A673 (cell line): ENCODE measurements at regions not wholly inside any gene's neighbourhood (a gene's known extent, or its start where the extent isn't known, plus 50 kb on each side); places are given as distances from the start of the nearest gene placed in this dataset.

Experiments
- BruUV-seq: library from RNA; stranded (reverse); fragments of 400-500 nt; replicated peaks from 2 replicates; lab custom pipeline; 2021; lab: Mats Ljungman, UMichigan
- CTCF ChIA-PET: fragments of 300-600 bp; sonication (Branson Sonifier 250); formaldehyde crosslinking; loops from one replicate; lab custom pipeline; 2022; ENCODE audit warnings: antibody characterized with exemption; lab: Charles Lee
- POLR2A ChIA-PET: fragments of 300-600 bp; sonication (Branson Sonifier 250); formaldehyde crosslinking; loops from one replicate; lab custom pipeline; 2022; ENCODE audit warnings: antibody characterized with exemption; ENCODE audit not compliant: low non-redundant PET; lab: Charles Lee
- DNase-seq: peaks from one replicate; pipeline ENCODE4 v3.0.0-alpha.2; 2015; ENCODE audit warnings: low spot score
- H3K27ac ChIP-seq: fragments of 200-600 bp; sonication (generic); 2 replicates; pipeline ENCODE4 v1.5.1; 2016; ENCODE audit warnings: mixed run types, low read depth, mild to moderate bottlenecking, mixed read lengths, antibody characterized with exemption, low read length; ENCODE audit not compliant: poor library complexity, severe bottlenecking
- H3K27me3 ChIP-seq: fragments of 200-600 bp; sonication (generic); replicated peaks from 2 replicates; pipeline ENCODE4 v1.6.1; 2017; ENCODE audit warnings: mixed run types, low read depth, mild to moderate bottlenecking, mixed read lengths, antibody characterized with exemption, low read length; ENCODE audit not compliant: insufficient read depth, poor library complexity
- H3K36me3 ChIP-seq: fragments of 200-600 bp; sonication (generic); 2 replicates; pipeline ENCODE4 v1.6.1; 2016; ENCODE audit warnings: mixed run types, mild to moderate bottlenecking, mixed read lengths, antibody characterized with exemption, low read length; ENCODE audit not compliant: insufficient read depth, poor library complexity, severe bottlenecking
- H3K4me1 ChIP-seq: fragments of 200-600 bp; sonication (generic); 2 replicates; pipeline ENCODE4 v1.6.1; 2017; ENCODE audit warnings: mixed run types, mild to moderate bottlenecking, mixed read lengths, antibody characterized with exemption, low read length; ENCODE audit not compliant: insufficient read depth, poor library complexity, severe bottlenecking
- H3K4me3 ChIP-seq: fragments of 200-600 bp; sonication (generic); 2 replicates; pipeline ENCODE4 v1.5.1; 2016; ENCODE audit warnings: low read depth, mixed run types, mild to moderate bottlenecking, mixed read lengths, low read length; ENCODE audit not compliant: poor library complexity, severe bottlenecking
- H3K9me3 ChIP-seq: fragments of 200-600 bp; sonication (generic); 2 replicates; pipeline ENCODE4 v1.6.1; 2016; ENCODE audit warnings: mixed run types, low read depth, mild to moderate bottlenecking, mixed read lengths, antibody characterized with exemption, low read length; ENCODE audit not compliant: poor library complexity, severe bottlenecking
- CTCF ChIP-seq: fragments of 300-800, 200-600 bp; sonication (generic); conservative IDR thresholded peaks from 2 replicates; pipeline ENCODE4 v1.5.1; 2017; ENCODE audit warnings: low read depth, mild to moderate bottlenecking, antibody characterized with exemption, low read length, moderate library complexity, mixed read lengths
- EZH2 ChIP-seq: fragments of 200-600 bp; sonication (generic); IDR thresholded peaks from 2 replicates; pipeline ENCODE4 v1.6.1; 2017; ENCODE audit warnings: borderline replicate concordance, low read depth, mild to moderate bottlenecking, mixed read lengths, antibody characterized with exemption, low read length; ENCODE audit not compliant: poor library complexity, severe bottlenecking
- intact Hi-C: fragments of 100-400 bp; cut with micrococcal nuclease; formaldehyde crosslinking; loops from one replicate; pipeline ENCODE4 v1.10.0; 2022; ENCODE audit not compliant: unreplicated experiment

GRCh38 chr5:43852279-43852678 is 249.3 kb downstream of the NNT start:
- Histone ChIP-seq H3K36me3 (no peaks in the 10 kb centered on the region), H3K4me3 (no peak overlapping the region), H3K4me1 (no peaks in the 10 kb centered on the region), H3K27ac (no peak overlapping the region), H3K9me3 (no peaks in the 10 kb centered on the region), H3K27me3 (no peaks in the 10 kb centered on the region)
- BruUV-seq, result no TSS peak
- intact Hi-C loops, result no loop called here
- DNase-seq, result no peak
- POLR2A ChIA-PET, result no interaction called here
- CTCF ChIA-PET, result no interaction called here
- no peak for TF ChIP-seq CTCF
- no peak for TF ChIP-seq EZH2

GRCh38 chr5:43851741-43852140 is 248.8 kb downstream of the NNT start:
- ChIA-PET CTCF (no interaction called here), POLR2A (no interaction called here)
- Histone ChIP-seq H3K27ac (no peak overlapping the region), H3K4me3 (no peak overlapping the region), H3K36me3 (no peaks in the 10 kb centered on the region), H3K4me1 (no peaks in the 10 kb centered on the region), H3K9me3 (no peaks in the 10 kb centered on the region), H3K27me3 (no peaks in the 10 kb centered on the region)
- peak; percentile 2 for DNase-seq
- no peak for TF ChIP-seq EZH2
- no peak for TF ChIP-seq CTCF
- intact Hi-C loops, result no loop called here
- no TSS peak for BruUV-seq

GRCh38 chr5:43840424-43841125 is 237.6 kb downstream of the NNT start:
- Histone ChIP-seq H3K36me3 (no peaks in the 10 kb centered on the region), H3K9me3 (no peaks in the 10 kb centered on the region), H3K4me1 (peaks cover 4% of the 10 kb centered on the region), H3K27ac (no peak overlapping the region), H3K27me3 (no peaks in the 10 kb centered on the region), H3K4me3 (no peak overlapping the region)
- no TSS peak for BruUV-seq
- intact Hi-C loops, result no loop called here
- CTCF ChIA-PET, result no interaction called here
- POLR2A ChIA-PET, result interaction anchor here (0.5 kb wide), 1 partner anchor 655 kb away, joined by 5 read pairs; no protein-coding TSS in a partner anchor
- TF ChIP-seq EZH2, result no peak
- no peak for TF ChIP-seq CTCF
- peak; percentile 29 for DNase-seq
